D721Med (cell line): ENCODE measurements at regions not wholly inside any gene's neighbourhood (a gene's known extent, or its start where the extent isn't known, plus 50 kb on each side); places are given as distances from the start of the nearest gene placed in this dataset.

Experiments
- DNase-seq: peaks from one replicate; pipeline ENCODE4 v3.0.0; 2011; ENCODE audit warnings: low spot score; ENCODE audit not compliant: insufficient read length
- FAIRE-seq: peaks from 2 replicates; lab custom pipeline; 2011; peaks lifted over from hg19 to GRCh38; lab: Jason Lieb, UNC
- TF ChIP-seq, protein P1 (sequence below): IDR thresholded peaks from 2 replicates; pipeline ENCODE4 v1.5.1; 2012; ENCODE audit warnings: mild to moderate bottlenecking, control low read depth; ENCODE audit not compliant: insufficient read depth; ENCODE audit errors: missing control alignments

GRCh38 chr11:92867913-92868619 is 101.4 kb upstream of the MTNR1B start:
- TF ChIP-seq, protein P1, sequence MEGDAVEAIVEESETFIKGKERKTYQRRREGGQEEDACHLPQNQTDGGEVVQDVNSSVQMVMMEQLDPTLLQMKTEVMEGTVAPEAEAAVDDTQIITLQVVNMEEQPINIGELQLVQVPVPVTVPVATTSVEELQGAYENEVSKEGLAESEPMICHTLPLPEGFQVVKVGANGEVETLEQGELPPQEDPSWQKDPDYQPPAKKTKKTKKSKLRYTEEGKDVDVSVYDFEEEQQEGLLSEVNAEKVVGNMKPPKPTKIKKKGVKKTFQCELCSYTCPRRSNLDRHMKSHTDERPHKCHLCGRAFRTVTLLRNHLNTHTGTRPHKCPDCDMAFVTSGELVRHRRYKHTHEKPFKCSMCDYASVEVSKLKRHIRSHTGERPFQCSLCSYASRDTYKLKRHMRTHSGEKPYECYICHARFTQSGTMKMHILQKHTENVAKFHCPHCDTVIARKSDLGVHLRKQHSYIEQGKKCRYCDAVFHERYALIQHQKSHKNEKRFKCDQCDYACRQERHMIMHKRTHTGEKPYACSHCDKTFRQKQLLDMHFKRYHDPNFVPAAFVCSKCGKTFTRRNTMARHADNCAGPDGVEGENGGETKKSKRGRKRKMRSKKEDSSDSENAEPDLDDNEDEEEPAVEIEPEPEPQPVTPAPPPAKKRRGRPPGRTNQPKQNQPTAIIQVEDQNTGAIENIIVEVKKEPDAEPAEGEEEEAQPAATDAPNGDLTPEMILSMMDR, result no peak
- DNase-seq (no peak), FAIRE-seq (no peak)

GRCh38 chr11:92869716-92870115 is 99.7 kb upstream of the MTNR1B start:
- DNase-seq (no peak), FAIRE-seq (no peak)
- TF ChIP-seq, protein P1, result no peak

- DNase-seq, result no peak
- FAIRE-seq, result no peak
- TF ChIP-seq, protein P1, result no peak
Measured at GRCh38 chr11:92870196-92870832, 99.1 kb upstream of the MTNR1B start.

DNA sequence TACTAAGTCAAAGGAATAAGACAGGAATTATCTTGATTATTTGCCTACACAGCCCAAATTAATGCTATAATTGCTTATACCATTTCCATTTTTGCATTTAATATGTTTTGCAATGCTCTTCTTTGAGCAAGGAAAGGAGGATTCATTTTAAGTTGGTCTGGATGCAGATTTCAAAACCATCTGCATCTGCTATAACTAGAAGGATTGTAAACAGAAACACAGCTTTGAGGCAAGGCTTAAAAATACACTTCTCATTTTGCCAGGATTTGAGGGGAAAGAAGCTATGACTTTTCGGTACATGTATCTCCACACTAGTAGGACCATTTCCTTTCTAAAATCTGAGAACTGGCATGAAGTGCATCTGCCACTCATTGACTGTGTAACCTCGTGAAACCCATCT is 95.9 kb upstream of the MTNR1B start:
- FAIRE-seq, result no peak
- no peak for DNase-seq
- TF ChIP-seq, protein P1, result no peak

- FAIRE-seq, result no peak
- TF ChIP-seq, protein P1, result no peak
- DNase-seq, result no peak
Measured at GRCh38 chr11:92875473-92875872, 94.0 kb upstream of the MTNR1B start.

DNA sequence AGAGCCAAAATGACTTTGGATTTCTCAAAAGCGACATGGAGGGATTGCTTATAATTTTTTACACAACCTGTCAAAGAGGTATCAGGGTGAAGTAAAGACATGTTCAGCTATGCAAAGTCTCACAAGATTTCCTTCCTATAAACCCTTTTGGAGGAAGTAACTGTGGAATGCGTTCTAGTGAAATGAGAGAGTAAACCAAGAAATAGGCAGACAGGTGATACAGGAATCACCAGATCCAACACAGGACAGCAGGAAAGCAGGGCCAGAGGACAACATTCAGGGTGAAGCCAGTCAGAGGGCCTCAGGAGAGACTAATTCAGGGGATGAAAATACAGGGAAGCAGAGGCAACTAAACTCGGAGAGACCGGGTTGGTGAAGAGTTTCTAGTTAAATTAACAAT is 90.4 kb upstream of the MTNR1B start:
- no peak for DNase-seq
- TF ChIP-seq, protein P1, result no peak
- no peak for FAIRE-seq

- TF ChIP-seq, protein P1, result no peak
- no peak for DNase-seq
- FAIRE-seq, result no peak
Measured at GRCh38 chr11:92880381-92880780, 89.1 kb upstream of the MTNR1B start.
